ENCODE measurements at regions not wholly inside any gene's neighbourhood (a gene's known extent, or its start where the extent isn't known, plus 50 kb on each side); places are given as distances from the start of the nearest gene placed in this dataset.

DNA sequence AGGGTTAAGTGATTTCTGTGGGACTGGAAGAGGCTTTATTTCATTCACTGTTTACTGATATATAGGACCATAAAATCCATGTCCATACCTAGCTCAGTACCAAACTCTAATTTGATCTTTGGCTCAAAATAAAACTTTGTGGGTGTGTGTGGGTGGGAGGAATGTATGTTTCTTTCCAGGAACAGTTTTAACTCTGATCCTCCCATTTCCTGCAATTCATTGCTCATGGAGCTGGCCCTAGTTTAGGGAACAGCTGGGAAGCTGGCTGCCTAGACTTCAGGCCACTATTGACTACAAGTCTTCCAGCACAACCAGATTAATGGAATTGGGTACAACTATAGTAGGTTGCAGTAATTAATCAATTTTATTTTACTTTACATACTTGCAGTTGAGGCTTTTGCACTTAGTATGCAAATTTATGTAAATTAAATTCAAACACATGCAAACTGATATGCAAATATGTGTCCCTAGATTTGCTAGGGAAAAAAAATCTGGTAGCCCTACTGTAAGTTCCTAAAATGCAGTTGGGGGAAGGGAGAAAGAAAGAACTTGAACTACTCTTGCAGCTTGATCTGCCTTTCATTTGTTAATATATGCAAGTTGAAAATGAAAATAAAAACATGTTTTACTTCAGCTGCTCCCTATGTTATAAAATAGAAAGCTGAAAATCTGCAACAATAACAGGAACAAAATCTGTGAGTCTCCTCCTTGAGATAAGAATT is 1070.3 kb upstream of the CELF4 start:
- no peak for DNase-seq (ENCODE audit: low spot score)

DNA sequence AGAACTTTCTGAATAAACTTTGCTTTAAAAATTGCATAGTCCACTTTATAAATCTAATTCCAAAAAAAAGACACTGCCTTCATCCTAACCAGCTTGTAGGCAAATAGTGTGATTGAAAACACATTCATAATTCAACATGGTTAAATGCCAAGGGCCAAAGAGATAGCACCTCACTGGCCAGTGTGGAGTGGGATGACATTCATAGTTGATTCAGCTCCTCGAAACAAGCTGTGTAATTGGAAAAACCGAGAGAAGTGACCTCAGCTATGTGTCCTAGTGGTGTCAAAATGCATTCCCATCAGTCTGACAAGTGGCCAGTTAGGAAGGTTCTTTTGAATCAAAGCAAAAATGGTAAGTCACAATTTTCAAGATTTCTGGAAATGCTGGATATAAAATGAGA is 1068.5 kb upstream of the CELF4 start:
- DNase-seq (ENCODE audit: low spot score) = no peak

DNA sequence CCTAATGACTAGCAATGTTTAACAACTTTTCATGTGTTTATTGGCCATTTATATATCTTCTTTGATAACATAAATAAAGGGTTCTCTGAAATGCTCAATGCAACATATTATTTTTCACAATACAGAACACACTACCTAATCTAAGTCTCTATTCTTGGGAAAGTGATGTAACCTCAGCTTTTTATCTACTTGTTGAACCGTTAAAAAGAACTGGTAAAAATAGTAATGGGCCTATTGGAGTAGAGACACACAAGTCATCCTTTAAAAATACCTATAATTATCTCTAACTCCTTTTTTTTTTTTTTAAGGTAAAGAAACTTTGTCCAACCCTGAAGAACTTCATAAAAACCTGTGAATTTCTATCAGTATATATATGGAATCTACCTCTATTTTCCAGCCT is 1067.7 kb upstream of the CELF4 start:
- DNase-seq (ENCODE audit: low spot score) = no peak

DNA sequence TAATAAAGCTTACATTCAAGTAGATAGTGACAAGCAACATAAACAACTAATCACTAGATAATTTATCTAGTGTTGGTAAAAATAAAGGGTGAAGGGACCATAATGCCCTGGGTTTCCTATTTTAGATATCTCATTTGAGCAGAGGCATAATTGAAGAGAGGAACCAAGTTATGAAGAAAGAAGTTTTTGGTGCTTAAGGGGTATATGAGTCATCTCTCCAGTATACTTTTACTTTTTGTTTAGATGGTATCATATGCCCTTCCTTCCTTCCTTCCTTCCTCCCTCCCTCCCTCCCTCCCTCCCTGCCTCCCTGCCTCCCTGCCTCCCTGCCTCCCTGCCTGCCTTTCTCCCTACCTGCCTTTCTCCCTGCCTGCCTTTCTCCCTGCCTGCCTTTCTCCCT is 1053.5 kb upstream of the CELF4 start:
- no peak for DNase-seq (ENCODE audit: low spot score)

DNA sequence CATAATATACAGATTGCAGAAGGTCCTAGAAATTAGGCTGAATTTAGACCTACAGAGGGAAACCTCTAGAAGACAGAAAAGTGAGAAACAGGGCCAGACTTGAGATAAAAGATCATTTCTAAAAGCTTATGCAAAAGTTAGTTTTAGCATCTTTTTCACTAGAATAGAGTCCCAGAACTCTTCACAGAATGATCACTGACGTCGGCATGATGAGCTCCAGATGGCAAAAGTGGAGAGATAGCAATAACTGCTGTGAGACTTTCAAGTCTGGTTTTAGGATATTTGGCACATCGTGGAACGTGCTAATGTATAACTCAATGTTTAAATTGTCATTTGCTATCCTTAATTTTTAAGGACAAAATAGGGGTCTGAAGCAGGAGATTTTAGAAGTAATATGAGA is 1050.7 kb upstream of the CELF4 start:
- DNase-seq (ENCODE audit: low spot score) = no peak

DNA sequence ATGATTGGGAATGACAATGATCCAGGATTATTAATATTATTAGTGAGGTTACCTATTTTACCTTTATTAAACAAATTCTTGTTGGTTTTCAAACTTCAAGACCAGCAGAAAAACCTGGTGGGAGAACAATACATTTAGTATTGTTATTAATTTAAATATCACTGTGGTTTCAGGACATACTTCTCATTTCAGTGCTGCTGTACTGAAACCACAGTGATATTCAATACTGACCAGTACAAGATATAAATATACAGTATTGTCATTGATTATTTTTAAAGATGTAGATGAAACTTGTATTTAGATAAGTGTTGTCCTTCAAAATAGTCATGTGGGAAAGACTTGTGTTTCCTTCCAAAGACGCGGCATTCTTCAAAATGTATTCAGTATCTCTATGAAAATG is 1047.3 kb upstream of the CELF4 start:
- DNase-seq (ENCODE audit: low spot score) = no peak

DNA sequence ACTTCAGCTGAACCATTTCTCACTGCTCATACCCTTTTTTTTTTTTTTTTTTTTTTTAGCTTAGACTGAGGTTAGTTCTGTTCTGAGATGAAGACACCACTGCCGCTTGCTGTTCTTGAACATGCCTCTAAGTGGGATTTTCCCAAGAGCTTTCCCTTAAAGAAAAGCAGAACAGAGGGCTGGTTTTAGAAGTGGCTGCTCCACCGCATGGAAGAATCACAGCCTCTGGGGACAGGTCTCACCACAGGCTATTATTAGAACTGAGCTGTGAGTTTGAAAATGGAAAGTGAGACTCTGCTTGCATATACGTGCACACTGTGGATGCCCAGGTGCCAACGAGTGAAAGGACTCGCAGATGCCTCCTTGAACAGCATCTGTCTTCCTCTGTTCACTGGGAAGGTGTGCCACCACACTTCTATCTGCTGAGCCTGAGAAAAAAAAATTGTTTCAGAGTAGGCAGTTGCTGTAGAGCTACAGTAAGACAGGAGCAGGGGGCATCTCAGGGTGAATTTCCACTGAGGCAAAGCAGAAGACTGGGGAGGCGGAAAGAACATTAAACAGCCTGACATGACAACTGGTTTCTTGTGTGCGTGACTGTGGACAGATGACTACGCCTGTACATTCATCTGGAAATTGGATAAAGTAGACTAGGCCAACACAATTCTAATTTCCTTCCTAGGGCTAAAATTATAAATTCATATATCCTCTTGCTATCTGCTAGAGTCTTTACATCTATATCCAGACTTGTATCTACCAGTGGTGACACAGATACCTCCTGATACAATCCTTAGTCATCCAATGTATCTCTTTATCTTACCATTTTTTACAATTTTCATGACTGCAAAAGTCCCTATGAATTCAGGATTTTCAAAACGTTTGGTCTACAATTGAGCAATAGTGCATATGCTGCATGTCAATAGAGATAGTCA is 1045.7 kb upstream of the CELF4 start:
- no peak for DNase-seq (ENCODE audit: low spot score)

DNA sequence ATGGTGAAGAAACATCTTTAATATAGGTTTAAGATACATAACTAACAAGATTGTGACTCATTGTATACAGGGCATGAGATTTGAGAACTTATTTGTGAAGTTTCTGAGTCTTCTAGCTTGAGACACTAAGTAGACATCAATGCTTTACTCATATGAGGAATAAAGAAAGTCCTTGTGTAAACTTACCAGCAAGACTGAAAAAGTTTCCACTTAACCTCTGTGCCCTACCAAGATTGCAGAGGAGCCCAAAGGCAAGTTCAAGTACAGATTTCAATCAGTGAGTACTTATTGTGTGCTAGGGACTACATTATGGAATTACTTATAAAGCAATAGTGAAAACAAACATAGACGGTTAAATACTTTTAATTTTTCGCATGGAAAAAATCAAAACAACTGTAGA is 1041.2 kb upstream of the CELF4 start:
- DNase-seq (ENCODE audit: low spot score) = no peak

DNA sequence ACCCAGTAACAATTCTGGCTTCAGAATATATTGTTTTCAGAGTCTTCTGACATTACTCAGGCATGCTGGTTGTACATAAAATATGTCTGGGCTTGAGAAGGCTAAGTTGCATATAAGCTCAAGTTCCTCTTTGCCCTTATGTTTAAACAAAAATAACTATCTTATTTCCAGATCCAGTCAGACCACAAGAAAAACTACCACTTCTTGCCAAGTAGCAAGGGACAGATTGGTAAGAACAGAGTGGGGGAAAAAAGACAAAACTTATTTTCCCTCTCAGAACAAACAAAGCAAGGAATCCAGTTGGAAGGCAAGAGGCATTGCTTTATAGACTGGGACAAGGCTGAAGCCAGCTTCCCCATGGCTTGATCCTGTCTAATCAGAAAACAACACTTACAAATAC is 1036.7 kb upstream of the CELF4 start:
- DNase-seq (ENCODE audit: low spot score) = no peak

DNA sequence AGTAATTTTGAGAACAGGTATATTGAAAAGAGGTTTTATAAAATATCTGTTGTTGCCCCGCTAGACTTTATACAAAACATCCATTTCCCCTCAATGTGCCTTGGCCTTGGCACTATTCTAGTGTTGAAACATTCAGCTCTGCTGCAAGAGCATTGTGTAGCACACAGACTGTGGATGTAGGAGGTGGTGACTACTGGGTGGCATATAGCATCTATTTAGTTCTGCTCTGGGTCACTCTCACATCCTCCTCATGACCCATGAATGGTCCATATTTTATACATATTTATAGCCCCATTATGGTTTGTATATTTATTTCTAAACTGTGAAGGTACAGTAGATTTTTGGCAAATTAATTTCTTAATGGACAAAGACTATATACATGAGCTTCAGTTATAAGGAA is 1022.0 kb upstream of the CELF4 start:
- DNase-seq (ENCODE audit: low spot score) = no peak

DNA sequence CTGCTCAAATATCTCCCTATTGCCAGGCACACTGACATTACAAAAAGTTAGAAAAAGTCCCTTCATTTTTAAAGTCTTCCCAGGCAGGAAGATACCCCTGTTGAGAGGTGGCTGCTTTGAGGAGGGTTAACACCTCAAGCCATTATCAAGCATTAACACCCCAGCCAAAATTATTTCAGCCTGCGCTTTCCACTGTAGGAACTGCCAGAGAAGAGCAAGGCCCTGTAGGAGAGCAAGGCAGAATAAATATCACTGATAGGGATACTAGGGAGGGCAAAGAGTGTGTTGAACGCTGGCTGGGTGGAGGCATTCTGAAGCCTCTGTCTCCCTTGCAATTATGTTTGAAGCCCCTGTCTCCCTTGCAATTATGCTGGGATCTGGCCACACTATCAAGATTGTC is 1020.7 kb upstream of the CELF4 start:
- no peak for DNase-seq (ENCODE audit: low spot score)

DNA sequence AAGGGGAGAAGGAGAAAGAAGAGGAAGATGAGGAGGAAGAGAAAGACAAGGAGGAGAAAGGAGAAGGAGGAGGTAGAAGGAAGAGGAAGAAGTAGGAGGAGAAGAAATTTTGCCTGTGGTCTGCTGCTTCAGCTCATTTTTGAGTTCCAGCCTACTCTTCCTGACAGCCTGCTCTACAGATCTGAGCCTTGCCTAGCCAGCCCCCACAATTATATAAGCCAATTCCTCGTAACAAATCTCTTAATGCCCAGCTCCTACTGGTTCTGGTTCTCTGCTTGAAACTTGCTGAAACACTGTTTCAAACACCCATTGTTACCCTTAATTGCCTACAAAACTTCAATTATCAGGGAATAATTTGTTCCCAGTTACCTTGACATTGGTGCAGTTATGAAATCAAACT is 1014.2 kb upstream of the CELF4 start:
- DNase-seq (ENCODE audit: low spot score) = no peak

DNA sequence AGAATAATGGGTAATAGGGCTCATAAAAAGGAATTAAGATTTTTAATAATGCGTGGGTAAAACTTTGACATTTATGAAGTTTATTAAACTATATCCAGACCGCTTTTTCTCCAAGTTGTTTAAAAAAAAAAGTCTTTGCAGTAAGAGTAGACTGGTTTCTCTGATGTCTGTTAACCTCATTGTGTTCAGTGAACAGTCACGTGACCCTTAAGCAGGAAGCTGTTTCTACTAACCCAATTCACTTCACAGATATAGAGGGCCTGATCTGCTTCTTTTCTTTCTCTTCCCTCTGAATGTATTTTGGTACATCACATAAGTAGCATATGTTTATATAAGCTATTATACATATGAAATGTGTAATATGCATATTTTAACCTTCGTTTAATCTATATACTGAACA is 1011.3 kb upstream of the CELF4 start:
- DNase-seq (ENCODE audit: low spot score) = no peak

DNA sequence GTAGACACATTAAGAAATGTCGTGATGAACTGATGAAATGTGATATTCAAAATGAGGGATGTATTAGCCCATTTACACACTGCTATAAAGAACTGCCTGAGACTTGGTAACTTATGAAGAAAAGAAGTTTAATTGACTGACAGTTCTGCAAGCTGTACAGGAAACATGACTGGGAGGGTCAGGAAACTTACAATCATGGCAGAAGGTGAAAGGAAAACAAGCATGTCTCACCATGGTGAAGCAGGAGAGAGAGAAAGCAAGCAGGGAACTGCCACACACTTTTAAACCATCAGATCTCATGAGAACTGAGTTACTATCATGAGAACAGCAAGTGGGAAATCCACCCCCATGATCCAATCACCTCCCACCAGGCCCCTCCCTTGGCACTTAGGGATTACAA is 1010.8 kb upstream of the CELF4 start:
- DNase-seq (ENCODE audit: low spot score) = no peak

DNA sequence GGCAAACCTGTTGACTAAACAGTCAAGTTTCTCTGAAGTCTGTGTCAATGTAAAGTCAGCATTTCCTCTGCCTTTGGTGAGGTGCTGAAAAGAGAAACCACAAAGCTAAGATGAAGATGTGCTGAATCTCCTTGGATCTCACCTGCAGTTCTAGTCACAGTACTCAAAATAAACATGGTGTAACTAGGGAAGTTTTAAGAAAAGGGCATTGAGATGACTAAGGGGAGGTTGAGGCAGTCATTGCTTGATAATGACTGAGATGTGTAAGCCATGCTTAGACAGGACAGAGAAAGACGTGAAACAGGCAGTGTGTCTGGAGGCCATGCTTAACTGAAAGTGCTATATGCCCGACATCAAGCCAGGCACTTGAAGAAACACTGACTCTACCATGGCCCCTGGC is 1010.0 kb upstream of the CELF4 start:
- DNase-seq (ENCODE audit: low spot score) = no peak

DNA sequence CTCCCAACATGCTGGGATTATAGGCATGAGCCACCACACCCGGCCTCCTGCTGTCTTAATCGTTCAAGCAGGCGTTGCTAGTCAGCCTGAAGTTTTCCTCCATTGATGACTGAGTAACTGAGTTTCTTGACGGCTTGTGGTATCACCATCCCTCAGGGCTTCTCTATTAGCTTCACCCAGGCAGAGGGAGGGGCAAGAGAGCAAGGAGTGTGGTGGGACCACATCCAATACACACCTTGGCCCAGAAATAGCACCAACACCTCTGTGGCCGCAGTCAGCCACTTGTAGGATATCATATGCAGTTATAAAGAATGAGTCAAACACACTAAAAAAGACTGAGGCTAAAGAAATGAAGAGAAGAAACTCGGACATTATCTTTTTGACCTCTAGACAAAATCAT is 1009.4 kb upstream of the CELF4 start:
- no peak for DNase-seq (ENCODE audit: low spot score)

DNA sequence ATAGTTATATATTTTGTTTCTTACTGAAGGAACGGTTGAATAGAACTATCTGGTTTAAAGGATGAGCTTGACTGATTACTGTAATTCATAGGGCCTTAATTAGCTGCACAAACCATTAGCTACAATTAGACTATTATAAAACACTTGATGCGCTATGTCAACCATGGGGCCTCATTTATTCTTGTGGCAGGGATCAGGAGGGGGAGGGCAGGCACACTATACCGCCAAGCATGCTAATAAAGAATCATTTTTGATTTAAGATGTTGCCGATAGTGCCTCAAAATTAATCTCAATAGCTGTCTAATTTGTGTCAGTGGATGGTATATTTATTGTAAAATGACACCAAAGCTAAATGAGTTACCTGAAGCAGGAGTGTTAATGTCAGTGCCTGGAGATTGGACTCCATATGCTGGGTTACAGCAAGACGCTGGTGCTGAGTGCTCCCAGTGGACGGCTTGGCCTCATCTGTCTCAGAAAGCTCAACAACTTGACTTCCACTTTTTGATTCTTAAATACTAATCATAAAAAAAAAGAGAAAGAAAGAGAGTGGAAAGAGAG is 1007.0 kb upstream of the CELF4 start:
- no peak for DNase-seq (ENCODE audit: low spot score)

DNA sequence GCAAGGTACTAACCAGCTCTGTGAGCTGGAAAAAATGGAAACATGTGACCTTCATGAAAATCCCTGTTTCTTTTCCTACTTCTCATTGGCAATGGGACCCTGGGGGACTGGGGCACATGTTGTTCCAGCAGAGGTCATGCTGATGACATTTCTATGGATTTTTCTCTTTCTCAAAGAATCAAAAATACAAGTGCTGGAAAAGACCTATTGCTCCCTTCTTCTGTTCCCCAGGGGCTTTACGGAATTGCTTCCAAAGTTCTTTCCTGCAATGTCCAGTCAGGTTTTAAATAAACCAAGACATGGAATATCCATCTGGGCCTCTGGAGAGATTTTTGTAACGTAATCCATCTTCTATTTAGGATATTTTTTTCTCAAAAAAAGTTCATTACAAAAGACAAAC is 1006.1 kb upstream of the CELF4 start:
- no peak for DNase-seq (ENCODE audit: low spot score)

DNA sequence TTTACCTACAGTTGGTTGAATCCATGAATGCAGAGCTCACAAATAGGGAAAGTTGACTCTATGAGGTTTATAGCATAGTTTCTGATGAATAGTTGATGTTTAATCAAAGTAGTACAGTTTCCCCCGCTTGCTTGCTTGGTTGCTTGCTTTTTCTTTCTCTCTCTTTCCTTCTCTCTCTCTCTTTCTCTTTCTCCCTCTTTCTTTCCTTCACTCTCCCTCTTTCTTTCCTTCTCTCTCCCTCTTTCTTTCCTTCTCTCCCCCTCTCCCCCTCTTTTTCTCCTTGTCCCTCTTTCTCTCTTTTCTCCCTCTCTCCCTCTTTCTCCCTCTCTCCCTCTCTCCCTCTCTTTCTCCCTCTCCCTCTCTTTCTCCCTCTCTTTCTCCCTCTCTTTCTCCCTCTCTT is 999.9 kb upstream of the CELF4 start:
- DNase-seq (ENCODE audit: low spot score) = no peak

DNA sequence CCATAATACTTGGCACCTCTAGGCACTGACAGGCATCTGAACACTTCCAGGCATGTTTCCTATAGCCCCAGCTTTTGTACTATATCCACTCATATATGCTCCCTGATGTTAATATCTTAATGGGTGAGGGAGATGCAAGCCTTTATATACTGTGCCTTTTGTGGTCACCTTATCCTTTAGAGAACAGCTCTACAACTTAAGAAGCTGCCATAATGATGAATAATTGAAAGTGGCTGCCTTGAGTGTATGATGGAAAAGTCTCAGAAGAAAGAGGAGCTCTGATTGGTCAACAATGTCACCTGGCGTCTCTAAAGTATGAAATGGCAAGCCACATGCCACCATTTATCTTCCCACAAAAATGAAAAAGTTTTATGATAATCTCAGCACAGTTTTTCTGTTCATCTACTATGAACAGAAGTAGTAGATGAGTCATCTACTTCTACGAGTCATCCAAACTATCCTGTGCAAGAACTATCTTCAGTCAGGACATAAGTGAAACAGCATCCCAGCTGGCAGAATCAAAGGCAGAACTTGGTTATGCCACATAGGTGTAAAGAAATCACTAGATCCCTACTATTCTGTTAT is 997.9 kb upstream of the CELF4 start:
- DNase-seq (ENCODE audit: low spot score) = no peak

DNA sequence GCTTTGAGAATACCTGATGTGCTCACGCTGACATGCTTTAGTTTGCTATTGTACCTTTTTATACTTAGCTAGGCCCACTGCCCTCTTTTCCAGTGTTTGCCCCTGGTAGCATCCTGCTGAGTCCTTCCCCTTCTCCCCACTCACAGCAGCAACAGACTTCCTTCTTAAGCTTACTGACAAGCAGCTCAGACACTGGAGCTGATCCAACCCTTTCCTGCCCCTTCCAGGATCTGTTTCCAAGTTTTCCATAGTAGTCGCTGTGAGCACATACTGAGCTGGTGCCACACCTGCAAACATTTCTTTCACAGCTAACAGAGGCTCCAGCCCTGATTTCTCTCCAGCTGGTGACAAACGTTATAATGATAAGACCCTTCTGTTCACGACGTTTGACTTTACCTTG is 991.4 kb upstream of the CELF4 start:
- DNase-seq (ENCODE audit: low spot score) = no peak

DNA sequence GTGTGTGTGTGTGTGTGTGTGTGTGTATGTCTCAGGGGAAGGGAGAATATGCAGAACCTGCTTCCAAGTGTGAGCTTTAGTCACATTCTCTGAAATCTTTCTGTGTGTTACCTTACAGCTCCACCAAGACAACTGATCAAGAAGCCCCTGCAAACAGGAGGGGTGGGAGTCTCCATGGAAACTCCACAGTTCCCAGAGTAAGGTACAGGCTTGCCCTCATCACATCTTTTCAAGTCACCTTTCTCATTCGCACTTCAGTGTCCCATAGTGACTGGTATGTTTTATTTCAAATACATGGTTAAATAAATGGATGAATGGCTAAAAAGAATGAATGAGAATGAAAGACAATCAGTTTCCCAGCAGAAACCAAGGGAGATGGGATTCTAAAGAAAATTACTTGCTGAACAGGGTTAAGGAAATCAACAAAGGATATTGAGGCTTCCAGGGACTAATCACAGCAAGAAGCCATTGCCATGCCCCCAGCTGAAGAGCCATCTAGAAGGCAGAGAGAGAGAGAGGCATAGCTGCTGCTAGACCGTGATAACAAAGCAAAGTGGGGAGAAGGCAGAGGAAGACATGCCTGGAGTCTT is 987.2 kb upstream of the CELF4 start:
- DNase-seq (ENCODE audit: low spot score) = no peak
